Endodermal cell (in vitro differentiated cells): ENCODE measurements at regions not wholly inside any gene's neighbourhood (a gene's known extent, or its start where the extent isn't known, plus 50 kb on each side); places are given as distances from the start of the nearest gene placed in this dataset.
A peak's percentile ranks its signal among the peaks of the same experiment; 100 is the strongest.

Source experiments
- DNase-seq: peaks from one replicate; pipeline ENCODE4 v3.0.0-alpha.2; 2017
- H3K27ac ChIP-seq: 2 replicates; pipeline ENCODE4 v1.5.1; 2013; ENCODE audit warnings: mild to moderate bottlenecking, low read depth, low read length, moderate library complexity
- H3K27me3 ChIP-seq: 2 replicates; pipeline ENCODE4 v1.6.1; 2013; ENCODE audit warnings: mild to moderate bottlenecking, low read length, moderate library complexity; ENCODE audit not compliant: insufficient read depth, control insufficient read depth, poor library complexity, severe bottlenecking
- H3K36me3 ChIP-seq: 2 replicates; pipeline ENCODE4 v1.7.0; 2013; ENCODE audit warnings: mild to moderate bottlenecking, low read length, moderate library complexity; ENCODE audit not compliant: control insufficient read depth, insufficient read depth
- H3K4me1 ChIP-seq: one replicate; pipeline ENCODE4 v1.7.0; 2013; ENCODE audit warnings: low read length; ENCODE audit not compliant: control insufficient read depth, insufficient read depth
- H3K4me3 ChIP-seq: 2 replicates; pipeline ENCODE4 v1.5.1; 2013; ENCODE audit warnings: mild to moderate bottlenecking, low read length, moderate library complexity
- H3K9ac ChIP-seq: 2 replicates; pipeline ENCODE4 v1.6.1; 2013; ENCODE audit warnings: mild to moderate bottlenecking, low read length, moderate library complexity; ENCODE audit not compliant: poor library complexity, severe bottlenecking; ENCODE audit errors: extremely low read depth
- H3K9me3 ChIP-seq: 2 replicates; pipeline ENCODE4 v1.6.1; 2013; ENCODE audit warnings: mild to moderate bottlenecking, low read length, moderate library complexity; ENCODE audit not compliant: control insufficient read depth
- H3K27ac Mint-ChIP-seq: 2 replicates; pipeline ENCODE4 v1.8.0; 2020; ENCODE audit warnings: mixed read lengths
- H3K27me3 Mint-ChIP-seq: 2 replicates; pipeline ENCODE4 v1.8.0; 2021; ENCODE audit warnings: mild to moderate bottlenecking, mixed read lengths; ENCODE audit not compliant: insufficient read depth
- H3K36me3 Mint-ChIP-seq: 2 replicates; pipeline ENCODE4 v1.8.0; 2020; ENCODE audit warnings: low read depth, mixed read lengths
- H3K4me1 Mint-ChIP-seq: 2 replicates; pipeline ENCODE4 v1.8.0; 2020; ENCODE audit warnings: mixed read lengths
- H3K4me3 Mint-ChIP-seq: 2 replicates; pipeline ENCODE4 v1.8.0; 2020; ENCODE audit warnings: mild to moderate bottlenecking, moderate library complexity, mixed read lengths
- H3K9me3 Mint-ChIP-seq: 2 replicates; pipeline ENCODE4 v1.8.0; 2020; ENCODE audit warnings: mild to moderate bottlenecking, mixed read lengths
- CTCF ChIP-seq: fragments of 200-600 bp; sonication (generic); conservative IDR thresholded peaks from 2 replicates; pipeline ENCODE4 v1.5.0; 2021; ENCODE audit warnings: antibody characterized with exemption, mild to moderate bottlenecking
- WGBS, 2 experiments: methylation state at CpG; one replicate each; pipeline versions ENCODE4 v1.1.5 to v1.1.7; 2013; ENCODE audit warnings: missing lambda C conversion rate in 2 of 2, mixed read lengths in 1 of 2; ENCODE audit not compliant: insufficient coverage in 1 of 2, insufficient read length in 1 of 2; 5-methylcytosine and 5-hydroxymethylcytosine counted together

GRCh38 chr1:223036479-223036845 lies 106.6 kb downstream of the TLR5 start:
- Histone ChIP-seq H3K9ac (no peak overlapping the region), H3K36me3 (peaks cover 39% of the 10 kb centered on the region), H3K4me1 (peaks cover 16% of the 10 kb centered on the region), H3K9me3 (no peaks in the 10 kb centered on the region), H3K27ac (no peak overlapping the region), H3K4me3 (no peak overlapping the region), H3K27me3 (no peaks in the 10 kb centered on the region)
- H3K27ac Mint-ChIP-seq: no peak overlapping the region
- TF ChIP-seq CTCF: no peak
- H3K27me3 Mint-ChIP-seq: no peaks in the 10 kb centered on the region
- H3K36me3 Mint-ChIP-seq: peaks cover 25% of the 10 kb centered on the region
- peak; percentile 24 for DNase-seq
- 87 to 96% methylated on average over 4 to 6 of the region's 6 CpGs for WGBS, 2 experiments
- H3K4me3 Mint-ChIP-seq: no peak overlapping the region
- peaks cover 63% of the 10 kb centered on the region for H3K4me1 Mint-ChIP-seq
- H3K9me3 Mint-ChIP-seq: no peaks in the 10 kb centered on the region

- no peaks in the 10 kb centered on the region for H3K9me3 Mint-ChIP-seq
- H3K4me3 Mint-ChIP-seq: no peak overlapping the region
- H3K27ac Mint-ChIP-seq: no peak overlapping the region
- H3K27me3 Mint-ChIP-seq: no peaks in the 10 kb centered on the region
- H3K4me1 Mint-ChIP-seq: peaks cover 50% of the 10 kb centered on the region
- no peak for TF ChIP-seq CTCF
- Histone ChIP-seq H3K36me3 (peaks cover 44% of the 10 kb centered on the region), H3K9ac (no peak overlapping the region), H3K9me3 (no peaks in the 10 kb centered on the region), H3K27ac (no peak overlapping the region), H3K4me1 (peaks cover 8% of the 10 kb centered on the region), H3K27me3 (no peaks in the 10 kb centered on the region), H3K4me3 (no peak overlapping the region)
- 83% methylated on average over 9 of the region's 9 CpGs; no CpG with 5 or more reads in 1 of the 2 experiments for WGBS, 2 experiments
- DNase-seq: peak; percentile 49
- peaks cover 29% of the 10 kb centered on the region for H3K36me3 Mint-ChIP-seq
Observed at GRCh38 chr1:223037845-223038244, 105.2 kb downstream of the TLR5 start.

- Histone ChIP-seq H3K27ac (no peak overlapping the region), H3K9me3 (peaks cover 4% of the 10 kb centered on the region), H3K4me1 (peaks cover 2% of the 10 kb centered on the region), H3K9ac (no peak overlapping the region), H3K4me3 (no peak overlapping the region), H3K27me3 (no peaks in the 10 kb centered on the region), H3K36me3 (peaks cover 44% of the 10 kb centered on the region)
- peak; percentile 44 for DNase-seq
- H3K27me3 Mint-ChIP-seq: no peaks in the 10 kb centered on the region
- peaks cover 44% of the 10 kb centered on the region for H3K4me1 Mint-ChIP-seq
- no peaks in the 10 kb centered on the region for H3K9me3 Mint-ChIP-seq
- no peak overlapping the region for H3K4me3 Mint-ChIP-seq
- H3K27ac Mint-ChIP-seq: no peak overlapping the region
- no peak for TF ChIP-seq CTCF
- 93 to 95% methylated on average over 10 to 19 of the region's 19 CpGs for WGBS, 2 experiments
- peaks cover 29% of the 10 kb centered on the region for H3K36me3 Mint-ChIP-seq
Observed at GRCh38 chr1:223038288-223039006, 104.6 kb downstream of the TLR5 start.
